ENCODE measurements at regions not wholly inside any gene's neighbourhood (a gene's known extent, or its start where the extent isn't known, plus 50 kb on each side); places are given as distances from the start of the nearest gene placed in this dataset.
A peak's percentile ranks its signal among the peaks of the same experiment; 100 is the strongest.

DNA sequence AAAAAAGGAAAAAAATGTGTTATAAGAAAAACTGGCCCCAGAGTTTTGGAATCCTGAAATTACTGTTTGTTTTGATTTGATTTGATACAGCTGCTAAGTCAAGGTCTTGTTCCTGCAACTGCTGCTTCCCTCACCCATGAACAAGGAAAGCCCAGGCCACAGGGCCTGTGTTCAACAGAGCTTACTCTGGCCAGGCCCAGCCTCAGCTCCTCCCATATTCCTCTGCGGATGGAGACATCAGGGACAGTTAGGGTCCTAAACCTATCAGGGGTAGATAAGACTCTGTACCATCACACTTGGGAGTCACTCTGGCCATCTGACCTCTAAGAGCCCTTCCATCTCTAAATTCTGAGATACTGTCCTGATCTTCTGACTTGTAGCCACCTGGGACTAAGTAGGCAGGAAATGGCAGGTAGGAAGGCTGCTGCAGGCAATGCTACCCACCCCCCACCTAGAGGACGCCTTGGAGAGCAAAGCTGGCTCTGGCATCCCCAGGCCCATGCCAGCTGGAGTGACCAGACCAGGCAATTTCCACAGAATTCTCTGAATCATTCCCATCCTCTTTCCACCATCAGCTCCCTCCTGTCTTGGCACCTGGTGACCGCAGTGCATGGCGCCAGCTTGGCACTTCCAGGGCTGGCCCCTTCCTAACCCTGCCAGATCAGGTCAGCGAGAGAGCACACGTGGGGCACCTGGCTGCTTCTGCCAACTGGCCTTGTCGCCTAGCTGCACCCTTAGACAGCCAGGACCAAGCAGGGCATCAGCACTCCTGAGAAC lies 58.0 kb upstream of the TMEM33 start:
- 67% methylated on average over 3 of the region's 7 CpGs for WGBS
- H3K4me3 ChIP-seq = no peak overlapping the region
- peaks cover 0 to 98% (median 61%) of the 10 kb centered on the region in 4 donors for H3K27me3 ChIP-seq

DNA sequence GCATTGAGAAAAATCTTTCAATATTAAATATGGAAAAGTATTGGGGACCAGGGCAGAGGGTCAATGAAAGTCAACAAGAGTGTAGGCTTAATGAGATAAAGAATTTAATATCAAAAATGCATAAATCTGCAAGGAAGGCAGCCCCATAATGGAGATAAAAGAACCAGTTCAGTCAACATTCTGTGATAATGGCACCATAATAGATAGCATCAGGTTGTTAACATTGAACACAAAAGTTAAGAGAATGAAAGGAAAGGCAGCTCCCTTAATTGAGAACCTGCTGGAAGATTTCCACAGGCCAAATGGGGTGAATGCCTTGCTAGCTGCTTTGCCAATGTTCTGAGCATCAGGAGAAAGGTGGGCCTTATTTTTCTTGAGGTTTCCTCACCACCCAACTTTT lies 60.4 kb upstream of the TMEM33 start:
- H3K27me3 ChIP-seq = peaks cover 0 to 85% (median 41%) of the 10 kb centered on the region in 4 donors
- H3K36me3 ChIP-seq = no peaks in the 10 kb centered on the region
- intact Hi-C loops (cut with DNase I) = no loop called here
- DNase-seq (ENCODE audit: extremely low spot score) = no peak
- no peak overlapping the region for H3K27ac ChIP-seq (replicated peaks in 1 of 4)
- H3K9me3 ChIP-seq = no peaks in the 10 kb centered on the region
- TF ChIP-seq, protein P1, sequence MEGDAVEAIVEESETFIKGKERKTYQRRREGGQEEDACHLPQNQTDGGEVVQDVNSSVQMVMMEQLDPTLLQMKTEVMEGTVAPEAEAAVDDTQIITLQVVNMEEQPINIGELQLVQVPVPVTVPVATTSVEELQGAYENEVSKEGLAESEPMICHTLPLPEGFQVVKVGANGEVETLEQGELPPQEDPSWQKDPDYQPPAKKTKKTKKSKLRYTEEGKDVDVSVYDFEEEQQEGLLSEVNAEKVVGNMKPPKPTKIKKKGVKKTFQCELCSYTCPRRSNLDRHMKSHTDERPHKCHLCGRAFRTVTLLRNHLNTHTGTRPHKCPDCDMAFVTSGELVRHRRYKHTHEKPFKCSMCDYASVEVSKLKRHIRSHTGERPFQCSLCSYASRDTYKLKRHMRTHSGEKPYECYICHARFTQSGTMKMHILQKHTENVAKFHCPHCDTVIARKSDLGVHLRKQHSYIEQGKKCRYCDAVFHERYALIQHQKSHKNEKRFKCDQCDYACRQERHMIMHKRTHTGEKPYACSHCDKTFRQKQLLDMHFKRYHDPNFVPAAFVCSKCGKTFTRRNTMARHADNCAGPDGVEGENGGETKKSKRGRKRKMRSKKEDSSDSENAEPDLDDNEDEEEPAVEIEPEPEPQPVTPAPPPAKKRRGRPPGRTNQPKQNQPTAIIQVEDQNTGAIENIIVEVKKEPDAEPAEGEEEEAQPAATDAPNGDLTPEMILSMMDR (IDR thresholded peaks at IDR 0.05) = no peak
- no peak for TF ChIP-seq EP300 (IDR thresholded peaks at IDR 0.05)
- no peak for TF ChIP-seq POLR2A (IDR thresholded peaks at IDR 0.05; ENCODE audit: low read depth)
- TF ChIP-seq POLR2AphosphoS5 (IDR thresholded peaks at IDR 0.05) = no peak
- peaks cover 3 to 27% (median 9%) of the 10 kb centered on the region in 4 donors for H3K4me1 ChIP-seq
- no peak overlapping the region for H3K4me3 ChIP-seq

More for the DNA sequence above, 58.0 kb upstream of the TMEM33 start:
- no peak overlapping the region for H3K27ac ChIP-seq (replicated peaks in 1 of 4)
- no peaks in the 10 kb centered on the region for H3K36me3 ChIP-seq
- DNase-seq (ENCODE audit: extremely low spot score) = no peak
- TF ChIP-seq, protein P1 (IDR thresholded peaks at IDR 0.05) = no peak
- no peak for TF ChIP-seq POLR2A (IDR thresholded peaks at IDR 0.05; ENCODE audit: low read depth)
- TF ChIP-seq POLR2AphosphoS5 (IDR thresholded peaks at IDR 0.05) = no peak
- TF ChIP-seq EP300 (IDR thresholded peaks at IDR 0.05) = no peak
- intact Hi-C loops (cut with DNase I) = no loop called here
- peaks cover 16 to 51% (median 32%) of the 10 kb centered on the region in 4 donors for H3K4me1 ChIP-seq
- H3K9me3 ChIP-seq = no peaks in the 10 kb centered on the region

DNA sequence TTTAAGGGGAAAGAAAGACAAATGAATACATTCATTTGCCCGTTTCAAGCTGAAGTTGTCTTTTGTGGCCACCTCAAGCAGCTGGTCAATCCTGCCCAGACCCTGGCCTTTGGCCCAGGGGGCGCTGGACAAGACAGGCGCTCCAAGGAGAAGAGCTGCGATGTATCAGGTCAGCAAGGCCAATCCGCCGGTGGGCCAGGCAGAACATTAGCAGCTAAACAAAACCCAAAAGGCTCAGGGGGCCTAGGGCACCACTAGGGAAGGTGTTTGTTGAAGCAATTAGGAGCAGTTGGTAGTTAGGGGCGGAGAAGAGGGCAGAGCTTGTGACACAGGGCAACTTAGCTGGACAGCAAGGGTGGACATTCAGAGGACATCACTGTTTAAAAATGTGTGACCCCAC lies 60.8 kb upstream of the TMEM33 start:
- 51% methylated on average over 7 of the region's 7 CpGs for WGBS
- no peak for DNase-seq (ENCODE audit: extremely low spot score)
- H3K27ac ChIP-seq (replicated peaks in 1 of 4) = no peak overlapping the region
- intact Hi-C loops (cut with DNase I) = no loop called here
- H3K36me3 ChIP-seq = no peaks in the 10 kb centered on the region
- no peak overlapping the region for H3K4me3 ChIP-seq
- peaks cover 3 to 23% (median 9%) of the 10 kb centered on the region in 4 donors for H3K4me1 ChIP-seq
- TF ChIP-seq EP300 (IDR thresholded peaks at IDR 0.05) (no peak), POLR2AphosphoS5 (IDR thresholded peaks at IDR 0.05) (no peak), POLR2A (IDR thresholded peaks at IDR 0.05; ENCODE audit: low read depth) (no peak)
- TF ChIP-seq, protein P1 (IDR thresholded peaks at IDR 0.05) = no peak
- H3K27me3 ChIP-seq = peaks cover 0 to 80% (median 39%) of the 10 kb centered on the region in 4 donors
- H3K9me3 ChIP-seq = no peaks in the 10 kb centered on the region

DNA sequence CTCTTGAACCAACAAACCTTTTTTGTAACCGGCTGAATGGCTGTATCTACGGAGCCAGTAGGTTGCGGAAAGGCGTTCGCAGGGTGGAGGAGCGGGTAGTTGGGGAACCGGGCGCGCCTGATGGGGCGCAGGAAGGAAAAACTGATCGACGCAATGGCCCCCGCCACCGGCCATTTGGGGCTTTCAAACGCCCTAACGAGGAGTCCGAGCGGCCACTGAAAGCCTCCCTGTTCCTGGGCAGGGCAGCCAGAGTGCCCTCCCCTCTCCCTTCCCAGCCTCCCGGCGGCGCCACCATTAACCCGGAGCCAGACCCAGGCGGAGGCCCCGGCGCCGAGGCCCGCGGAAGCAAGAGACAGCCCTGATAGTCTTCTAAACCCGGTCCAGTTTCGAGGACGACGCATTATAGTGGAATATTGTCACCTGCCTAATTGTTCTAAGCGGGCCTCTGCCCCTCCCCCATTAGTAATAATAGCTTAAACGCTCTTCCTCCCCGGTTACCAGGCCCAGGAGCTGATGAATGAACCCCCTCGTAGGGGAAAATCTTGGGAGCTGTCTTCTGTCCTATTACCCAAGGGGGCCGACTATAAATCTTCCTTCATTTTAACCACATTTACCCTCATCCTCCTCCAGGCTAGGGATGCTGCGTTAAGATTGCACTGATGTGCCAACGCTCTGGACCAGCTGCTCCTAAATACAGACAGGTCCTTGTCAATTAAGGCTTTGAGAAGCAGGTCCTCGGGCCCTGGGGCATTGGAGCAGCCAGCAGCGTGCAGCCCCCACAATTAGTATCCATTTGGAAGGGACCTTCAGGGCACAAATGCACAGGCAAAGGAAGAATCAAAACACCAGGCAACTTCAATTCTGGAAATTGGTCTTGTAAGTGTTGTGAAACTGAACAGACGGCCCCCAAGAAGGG lies 61.6 kb upstream of the TMEM33 start:
- peak overlapping the region; percentile 4 to 20 (median 16) for H3K4me3 ChIP-seq
- H3K27ac ChIP-seq (replicated peaks in 1 of 4) = no peak overlapping the region
- no peaks in the 10 kb centered on the region for H3K9me3 ChIP-seq
- no peaks in the 10 kb centered on the region for H3K36me3 ChIP-seq
- H3K4me1 ChIP-seq = peaks cover 3 to 16% (median 8%) of the 10 kb centered on the region in 4 donors
- H3K27me3 ChIP-seq = peaks cover 0 to 73% (median 36%) of the 10 kb centered on the region in 4 donors
- DNase-seq (ENCODE audit: extremely low spot score) = no peak
- TF ChIP-seq POLR2A (IDR thresholded peaks at IDR 0.05; ENCODE audit: low read depth) (no peak), POLR2AphosphoS5 (IDR thresholded peaks at IDR 0.05) (no peak), EP300 (IDR thresholded peaks at IDR 0.05) (no peak)
- TF ChIP-seq, protein P1 (IDR thresholded peaks at IDR 0.05) = no peak
- intact Hi-C loops (cut with DNase I) = no loop called here
- 9% methylated on average over 34 of the region's 42 CpGs for WGBS
